Prostate gland (tissue), 2 donors: ENCODE measurements at regions not wholly inside any gene's neighbourhood (a gene's known extent, or its start where the extent isn't known, plus 50 kb on each side); places are given as distances from the start of the nearest gene placed in this dataset.

ENCODE experiments used
- CTCF ChIP-seq, 4 experiments: fragments of 200-600 bp in 2 of 4; fragments of 450-650 bp in 2 of 4; sonication (generic) in 2 of 4; IDR thresholded peaks; 1 replicate in 3 of 4; 2 replicates in 1 of 4; pipeline ENCODE4 v1.5.1; 2016 to 2019; ENCODE audit warnings: antibody characterized with exemption in 4 of 4, mild to moderate bottlenecking in 2 of 4, moderate library complexity in 2 of 4
- POLR2AphosphoS5 ChIP-seq: sonication (generic); formaldehyde crosslinking; IDR thresholded peaks from one replicate; pipeline ENCODE4 v1.6.1; 2017; ENCODE audit warnings: antibody characterized with exemption

DNA sequence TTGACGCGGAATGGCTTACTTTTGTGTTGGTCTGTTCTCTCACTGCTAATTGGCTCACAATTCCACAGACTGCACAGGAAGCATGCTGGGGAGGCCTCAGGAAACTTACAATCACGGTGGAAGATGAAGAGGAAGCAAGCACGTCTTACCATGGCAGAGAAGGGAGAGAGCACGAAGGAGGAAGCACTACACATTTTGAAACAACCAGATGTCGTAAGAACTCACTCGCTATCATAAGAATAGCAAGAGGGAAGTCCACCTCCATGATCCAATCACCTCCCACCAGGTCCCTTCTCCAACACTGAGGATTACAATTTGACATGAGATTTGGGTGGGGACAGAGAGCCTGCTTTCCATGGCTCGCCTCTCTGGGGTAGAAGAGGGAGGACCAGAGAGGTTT is 106.2 kb downstream of the KCNF1 start:
- TF ChIP-seq CTCF (IDR thresholded peaks at IDR 0.05) (no peak), POLR2AphosphoS5 (no peak)
